ENCODE measurements at regions not wholly inside any gene's neighbourhood (a gene's known extent, or its start where the extent isn't known, plus 50 kb on each side); places are given as distances from the start of the nearest gene placed in this dataset.

DNA sequence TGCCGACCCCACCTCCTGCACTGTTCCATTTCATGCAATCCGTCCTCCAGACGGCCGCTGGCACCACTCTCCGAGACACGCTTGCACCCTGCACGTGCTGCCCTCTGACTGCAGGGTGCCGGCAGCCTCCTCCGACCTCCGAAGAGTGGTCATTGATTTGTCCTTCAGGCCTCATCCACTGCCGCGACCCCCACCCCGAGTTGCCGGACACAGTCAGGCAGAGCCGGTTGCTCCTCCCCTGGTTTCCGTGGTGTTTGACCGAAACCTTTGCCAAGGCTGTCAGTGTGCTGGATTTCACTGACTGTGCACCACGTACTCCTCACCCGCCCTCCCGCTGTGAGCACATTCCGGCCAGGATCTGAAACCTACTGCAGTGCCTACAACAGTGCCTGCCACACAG, 156.4 kb upstream of the PDE10A start:
- TF ChIP-seq, protein P1, sequence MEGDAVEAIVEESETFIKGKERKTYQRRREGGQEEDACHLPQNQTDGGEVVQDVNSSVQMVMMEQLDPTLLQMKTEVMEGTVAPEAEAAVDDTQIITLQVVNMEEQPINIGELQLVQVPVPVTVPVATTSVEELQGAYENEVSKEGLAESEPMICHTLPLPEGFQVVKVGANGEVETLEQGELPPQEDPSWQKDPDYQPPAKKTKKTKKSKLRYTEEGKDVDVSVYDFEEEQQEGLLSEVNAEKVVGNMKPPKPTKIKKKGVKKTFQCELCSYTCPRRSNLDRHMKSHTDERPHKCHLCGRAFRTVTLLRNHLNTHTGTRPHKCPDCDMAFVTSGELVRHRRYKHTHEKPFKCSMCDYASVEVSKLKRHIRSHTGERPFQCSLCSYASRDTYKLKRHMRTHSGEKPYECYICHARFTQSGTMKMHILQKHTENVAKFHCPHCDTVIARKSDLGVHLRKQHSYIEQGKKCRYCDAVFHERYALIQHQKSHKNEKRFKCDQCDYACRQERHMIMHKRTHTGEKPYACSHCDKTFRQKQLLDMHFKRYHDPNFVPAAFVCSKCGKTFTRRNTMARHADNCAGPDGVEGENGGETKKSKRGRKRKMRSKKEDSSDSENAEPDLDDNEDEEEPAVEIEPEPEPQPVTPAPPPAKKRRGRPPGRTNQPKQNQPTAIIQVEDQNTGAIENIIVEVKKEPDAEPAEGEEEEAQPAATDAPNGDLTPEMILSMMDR (IDR thresholded peaks at IDR 0.05), result no peak
- TF ChIP-seq EZH2 (IDR thresholded peaks at IDR 0.05), result no peak
